Endothelial cell of umbilical vein (primary cell): ENCODE measurements at regions not wholly inside any gene's neighbourhood (a gene's known extent, or its start where the extent isn't known, plus 50 kb on each side); places are given as distances from the start of the nearest gene placed in this dataset.

Experiments used
- BruUV-seq: library from RNA; stranded (reverse); fragments of 400-500 nt; replicated peaks from 2 replicates; lab custom pipeline; 2021; lab: Mats Ljungman, UMichigan
- CTCF ChIA-PET: fragments of 300-600, 350-600 bp; sonication (Branson Sonifier 250); formaldehyde crosslinking; loops from one replicate; lab custom pipeline; 2021; ENCODE audit warnings: antibody characterized with exemption, inconsistent platforms; lab: Charles Lee
- POLR2A ChIA-PET: fragments of 300-600, 350-600 bp; sonication (Branson Sonifier 250); formaldehyde crosslinking; loops from one replicate; lab custom pipeline; 2021; ENCODE audit warnings: antibody characterized with exemption, inconsistent platforms; lab: Charles Lee
- DNase-seq: peaks from one replicate; pipeline ENCODE4 v3.0.0-alpha.2; 2011; ENCODE audit warnings: low read depth, low spot score
- FAIRE-seq: peaks from 2 replicates; lab custom pipeline; 2011; peaks lifted over from hg19 to GRCh38; lab: Jason Lieb, UNC
- H2AFZ ChIP-seq: 2 replicates; pipeline ENCODE4 v1.6.0; 2012; ENCODE audit warnings: low read depth, low read length, control low read depth, inconsistent platforms
- H3K27ac ChIP-seq: 2 replicates; pipeline ENCODE4 v1.5.1; 2011; ENCODE audit warnings: low read depth, mild to moderate bottlenecking, control low read depth, low read length, moderate library complexity; ENCODE audit not compliant: insufficient read depth
- H3K27me3 ChIP-seq, 2 experiments: 2 replicates each; pipeline versions ENCODE4 v1.6.0 to v1.6.1; 2011; ENCODE audit warnings: low read length in 2 of 2, mixed read lengths in 1 of 2; ENCODE audit not compliant: control insufficient read depth in 2 of 2, insufficient read depth in 2 of 2
- H3K36me3 ChIP-seq, 2 experiments: 2 replicates in 1 of 2; 3 replicates in 1 of 2; pipeline ENCODE4 v1.5.1; 2011; ENCODE audit warnings: low read length in 2 of 2, mild to moderate bottlenecking in 1 of 2, moderate library complexity in 1 of 2; ENCODE audit not compliant: control insufficient read depth in 2 of 2, insufficient read depth in 2 of 2; ENCODE audit errors: extremely low read depth in 1 of 2
- H3K4me1 ChIP-seq: 3 replicates; pipeline ENCODE4 v1.5.1; 2011; ENCODE audit warnings: mild to moderate bottlenecking, low read length; ENCODE audit not compliant: control insufficient read depth, insufficient read depth; ENCODE audit errors: extremely low read depth
- H3K4me2 ChIP-seq: 2 replicates; pipeline ENCODE4 v1.6.1; 2011; ENCODE audit warnings: low read length, control low read depth, mixed read lengths; ENCODE audit not compliant: insufficient read depth
- H3K4me3 ChIP-seq, 3 experiments: fragments of 200-600 bp in 1 of 3; sonication (generic), shearing (Covaris generic) in 1 of 3; replicated peaks in 1 of 3; 2 replicates each; pipeline ENCODE4 v1.5.1; 2011 to 2016; ENCODE audit warnings: control low read depth in 3 of 3, low read length in 3 of 3, mild to moderate bottlenecking in 2 of 3, inconsistent platforms in 1 of 3, low read depth in 1 of 3, moderate library complexity in 1 of 3; ENCODE audit not compliant: insufficient read depth in 1 of 3
- H3K79me2 ChIP-seq: 2 replicates; pipeline ENCODE4 v1.6.0; 2012; ENCODE audit warnings: low read length, inconsistent platforms; ENCODE audit not compliant: control insufficient read depth, insufficient read depth
- H3K9ac ChIP-seq: replicated peaks from 2 replicates; pipeline ENCODE3; 2011; ENCODE audit warnings: low read length, control low read depth; ENCODE audit not compliant: insufficient read depth; ENCODE audit errors: extremely low read depth
- H3K9me1 ChIP-seq: replicated peaks from 3 replicates; pipeline ENCODE4 v1.6.0; 2011; ENCODE audit warnings: mild to moderate bottlenecking, low read length; ENCODE audit not compliant: control insufficient read depth, insufficient read depth; ENCODE audit errors: extremely low read depth
- H3K9me3 ChIP-seq: replicated peaks from 2 replicates; pipeline ENCODE4 v1.5.1; 2012; ENCODE audit warnings: low read length, inconsistent platforms; ENCODE audit not compliant: control insufficient read depth, insufficient read depth
- H4K20me1 ChIP-seq: replicated peaks from 2 replicates; pipeline ENCODE3; 2011; ENCODE audit warnings: mild to moderate bottlenecking, low read length; ENCODE audit not compliant: control insufficient read depth, insufficient read depth; ENCODE audit errors: extremely low read depth
- CTCF ChIP-seq, 2 donors: IDR thresholded peaks; 1 replicate in 1 of 2; 2 replicates in 1 of 2; pipeline ENCODE4 v1.5.1; 2011; ENCODE audit warnings: low read length in 2 of 2, mild to moderate bottlenecking in 2 of 2, moderate library complexity in 2 of 2, control low read depth in 1 of 2, inconsistent platforms in 1 of 2, low read depth in 1 of 2; ENCODE audit not compliant: insufficient read depth in 1 of 2; ENCODE audit errors: extremely low read depth in 1 of 2
- EZH2 ChIP-seq: IDR thresholded peaks from 2 replicates; pipeline ENCODE4 v1.6.1; 2012; ENCODE audit warnings: borderline replicate concordance, low read depth, mild to moderate bottlenecking, moderate library complexity, low read length, inconsistent platforms; ENCODE audit not compliant: severe bottlenecking
- FOS ChIP-seq: IDR thresholded peaks from 2 replicates; pipeline ENCODE4 v1.6.1; 2011; ENCODE audit warnings: mild to moderate bottlenecking, low read length, moderate library complexity, borderline replicate concordance; ENCODE audit not compliant: insufficient read depth
- GATA2 ChIP-seq: IDR thresholded peaks from 2 replicates; pipeline ENCODE4 v1.7.0; 2011; ENCODE audit warnings: low read depth, mild to moderate bottlenecking, moderate library complexity, mixed read lengths, low read length; ENCODE audit not compliant: insufficient read length, insufficient read depth
- JUN ChIP-seq: IDR thresholded peaks from 2 replicates; pipeline ENCODE4 v1.6.1; 2011; ENCODE audit warnings: borderline replicate concordance, low read depth; ENCODE audit not compliant: insufficient read length, insufficient read depth
- MAX ChIP-seq: IDR thresholded peaks from 2 replicates; pipeline ENCODE4 v1.6.1; 2011; ENCODE audit not compliant: insufficient read depth, insufficient read length
- MYC ChIP-seq: IDR thresholded peaks from one replicate; pipeline ENCODE4 v1.6.1; 2011; ENCODE audit warnings: mild to moderate bottlenecking, low read depth, low read length
- POLR2A ChIP-seq: IDR thresholded peaks from 2 replicates; pipeline ENCODE4 v1.6.1; 2012; ENCODE audit warnings: low read depth, mild to moderate bottlenecking, control low read depth, low read length
- POLR2AphosphoS5 ChIP-seq: IDR thresholded peaks from 2 replicates; pipeline ENCODE4 v1.6.1; 2012; ENCODE audit warnings: low read depth, mild to moderate bottlenecking, control low read depth, low read length, moderate library complexity; ENCODE audit not compliant: insufficient read depth
- dilution Hi-C: fragments of 300-500 bp; cut with MboI; formaldehyde crosslinking; loops from one replicate; pipeline ENCODE4 v1.15.0; 2019; ENCODE audit warnings: low sequenced_read_pairs; ENCODE audit not compliant: extremely low pct_ligation_motif_present
- intact Hi-C: fragments of 100-400 bp; cut with micrococcal nuclease; formaldehyde crosslinking; loops from one replicate; pipeline ENCODE4 v1.10.0; 2022

GRCh38 chr11:119482521-119483011, 59.6 kb upstream of the THY1 start:
- ChIA-PET CTCF (interaction anchor here (1.3 kb wide), 1 partner anchor 247 kb away, joined by 4 read pairs; the partner anchor contains the start of gene NECTIN1), POLR2A (no interaction called here)
- Histone ChIP-seq H4K20me1 (no peaks in the 10 kb centered on the region), H3K36me3 (no peaks in the 10 kb centered on the region), H3K27ac (no peak overlapping the region), H3K4me1 (no peaks in the 10 kb centered on the region), H3K4me2 (no peak overlapping the region), H3K27me3 (peaks cover 0 to 2% of the 10 kb centered on the region in 2 experiments), H3K9me1 (no peaks in the 10 kb centered on the region), H3K9ac (no peak overlapping the region), H3K9me3 (no peaks in the 10 kb centered on the region), H2AFZ (no peak overlapping the region), H3K79me2 (no peaks in the 10 kb centered on the region), H3K4me3 (no peak overlapping the region)
- FAIRE-seq (no peak), DNase-seq (no peak)
- no TSS peak for BruUV-seq
- intact Hi-C loops = loop anchor here (5.0 kb wide), 1 partner anchor 160 kb away; no protein-coding TSS in a partner anchor
- TF ChIP-seq GATA2 (no peak), JUN (no peak), MYC (no peak), MAX (no peak), FOS (no peak), EZH2 (no peak), POLR2A (no peak), CTCF (IDR thresholded peaks at IDR 0.05; ENCODE audit: extremely low read depth in 1 of 2, insufficient read depth in 1 of 2, low read depth in 1 of 2, low read length in 2 of 2) (no peak), POLR2AphosphoS5 (no peak)
- dilution Hi-C loops = no loop called here
